BE2C (cell line): ENCODE measurements at regions not wholly inside any gene's neighbourhood (a gene's known extent, or its start where the extent isn't known, plus 50 kb on each side); places are given as distances from the start of the nearest gene placed in this dataset.

Experiments
- DNase-seq: peaks from one replicate; pipeline ENCODE4 v3.0.0-alpha.2; 2020
- H3K27me3 ChIP-seq: fragments of 250-450 bp; sonication (Bioruptor Pico); 2 replicates; pipeline ENCODE4 v1.5.1; 2020; ENCODE audit warnings: mild to moderate bottlenecking
- H3K36me3 ChIP-seq: fragments of 250-450 bp; sonication (Bioruptor Pico); 2 replicates; pipeline ENCODE4 v1.5.1; 2020; ENCODE audit warnings: mild to moderate bottlenecking
- H3K4me1 ChIP-seq: fragments of 250-450 bp; sonication (Bioruptor Pico); 2 replicates; pipeline ENCODE4 v1.5.1; 2020
- H3K4me3 ChIP-seq: 2 replicates; pipeline ENCODE4 v1.5.1; 2011; ENCODE audit warnings: low read depth, low read length
- H3K9me3 ChIP-seq: fragments of 250-450 bp; sonication (Bioruptor Pico); 2 replicates; pipeline ENCODE4 v1.5.1; 2020
- CTCF ChIP-seq: IDR thresholded peaks from 2 replicates; pipeline ENCODE4 v1.5.1; 2012; ENCODE audit warnings: mild to moderate bottlenecking, low read depth, low read length

- H3K9me3 ChIP-seq: no peaks in the 10 kb centered on the region
- no peak overlapping the region for H3K4me3 ChIP-seq
- no peaks in the 10 kb centered on the region for H3K27me3 ChIP-seq
- H3K4me1 ChIP-seq: no peaks in the 10 kb centered on the region
- no peak for TF ChIP-seq CTCF
- no peaks in the 10 kb centered on the region for H3K36me3 ChIP-seq
- no peak for DNase-seq
Observed at GRCh38 chrX:8377041-8377440, 87.6 kb upstream of the VCX3B start.

GRCh38 chrX:8390771-8391170 lies 73.9 kb upstream of the VCX3B start:
- Histone ChIP-seq H3K9me3 (no peaks in the 10 kb centered on the region), H3K4me1 (no peaks in the 10 kb centered on the region), H3K36me3 (no peaks in the 10 kb centered on the region), H3K4me3 (no peak overlapping the region), H3K27me3 (no peaks in the 10 kb centered on the region)
- no peak for TF ChIP-seq CTCF
- DNase-seq: no peak

GRCh38 chrX:8403988-8404387 lies 60.6 kb upstream of the VCX3B start:
- Histone ChIP-seq H3K4me1 (no peaks in the 10 kb centered on the region), H3K27me3 (no peaks in the 10 kb centered on the region), H3K9me3 (no peaks in the 10 kb centered on the region), H3K4me3 (no peak overlapping the region), H3K36me3 (no peaks in the 10 kb centered on the region)
- TF ChIP-seq CTCF: no peak
- no peak for DNase-seq

GRCh38 chrX:8404471-8404870 lies 60.2 kb upstream of the VCX3B start:
- Histone ChIP-seq H3K4me3 (no peak overlapping the region), H3K36me3 (no peaks in the 10 kb centered on the region), H3K9me3 (no peaks in the 10 kb centered on the region), H3K4me1 (no peaks in the 10 kb centered on the region), H3K27me3 (no peaks in the 10 kb centered on the region)
- no peak for TF ChIP-seq CTCF
- no peak for DNase-seq

- Histone ChIP-seq H3K9me3 (no peaks in the 10 kb centered on the region), H3K36me3 (no peaks in the 10 kb centered on the region), H3K4me1 (no peaks in the 10 kb centered on the region), H3K27me3 (no peaks in the 10 kb centered on the region), H3K4me3 (no peak overlapping the region)
- DNase-seq: no peak
- no peak for TF ChIP-seq CTCF
Observed at GRCh38 chrX:8404926-8405325, 59.7 kb upstream of the VCX3B start.

- no peak for TF ChIP-seq CTCF
- H3K4me1 ChIP-seq: no peaks in the 10 kb centered on the region
- H3K9me3 ChIP-seq: no peaks in the 10 kb centered on the region
- H3K4me3 ChIP-seq: no peak overlapping the region
- DNase-seq: no peak
- no peaks in the 10 kb centered on the region for H3K36me3 ChIP-seq
- H3K27me3 ChIP-seq: no peaks in the 10 kb centered on the region
Observed at GRCh38 chrX:8405631-8406030, 59.0 kb upstream of the VCX3B start.
